DOHH2 (cell line): ENCODE measurements at regions not wholly inside any gene's neighbourhood (a gene's known extent, or its start where the extent isn't known, plus 50 kb on each side); places are given as distances from the start of the nearest gene placed in this dataset.

Experiments
- EZH2phosphoT487 ChIP-seq: fragments of 200-600 bp; sonication (generic); IDR thresholded peaks from 2 replicates; pipeline ENCODE4 v1.6.1; 2017; ENCODE audit warnings: borderline replicate concordance, mild to moderate bottlenecking, antibody characterized with exemption, low read length, moderate library complexity, mixed read lengths
- TF ChIP-seq, protein P1 (sequence below): fragments of 200-600 bp; sonication (generic); IDR thresholded peaks from one replicate; pipeline ENCODE4 v1.5.1; 2014; ENCODE audit warnings: antibody characterized with exemption, mild to moderate bottlenecking, low read depth, low read length; ENCODE audit not compliant: poor library complexity, severe bottlenecking

DNA sequence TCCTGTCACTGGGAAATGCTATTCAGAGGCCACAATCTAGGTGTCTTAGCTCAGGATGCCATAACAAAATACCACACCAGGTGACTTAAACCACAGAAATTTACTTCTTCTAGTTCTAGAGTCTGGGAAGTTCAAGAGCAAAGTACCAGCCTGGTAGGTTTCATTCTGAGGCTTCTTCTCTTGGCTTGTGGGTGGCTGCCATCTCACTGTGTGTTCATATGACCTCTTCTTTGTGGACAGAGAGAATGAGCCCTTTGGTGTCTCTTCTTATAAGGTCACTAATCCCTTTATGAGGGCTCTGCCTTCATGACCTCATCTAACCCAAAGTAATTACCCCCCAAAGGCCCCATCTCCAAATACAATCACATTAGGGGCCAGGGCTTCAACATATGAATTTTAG lies 57.3 kb downstream of the RHOB start:
- TF ChIP-seq, protein P1, sequence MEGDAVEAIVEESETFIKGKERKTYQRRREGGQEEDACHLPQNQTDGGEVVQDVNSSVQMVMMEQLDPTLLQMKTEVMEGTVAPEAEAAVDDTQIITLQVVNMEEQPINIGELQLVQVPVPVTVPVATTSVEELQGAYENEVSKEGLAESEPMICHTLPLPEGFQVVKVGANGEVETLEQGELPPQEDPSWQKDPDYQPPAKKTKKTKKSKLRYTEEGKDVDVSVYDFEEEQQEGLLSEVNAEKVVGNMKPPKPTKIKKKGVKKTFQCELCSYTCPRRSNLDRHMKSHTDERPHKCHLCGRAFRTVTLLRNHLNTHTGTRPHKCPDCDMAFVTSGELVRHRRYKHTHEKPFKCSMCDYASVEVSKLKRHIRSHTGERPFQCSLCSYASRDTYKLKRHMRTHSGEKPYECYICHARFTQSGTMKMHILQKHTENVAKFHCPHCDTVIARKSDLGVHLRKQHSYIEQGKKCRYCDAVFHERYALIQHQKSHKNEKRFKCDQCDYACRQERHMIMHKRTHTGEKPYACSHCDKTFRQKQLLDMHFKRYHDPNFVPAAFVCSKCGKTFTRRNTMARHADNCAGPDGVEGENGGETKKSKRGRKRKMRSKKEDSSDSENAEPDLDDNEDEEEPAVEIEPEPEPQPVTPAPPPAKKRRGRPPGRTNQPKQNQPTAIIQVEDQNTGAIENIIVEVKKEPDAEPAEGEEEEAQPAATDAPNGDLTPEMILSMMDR = no peak
- no peak for TF ChIP-seq EZH2phosphoT487
